NCI-H446 (cell line): ENCODE measurements at regions not wholly inside any gene's neighbourhood (a gene's known extent, or its start where the extent isn't known, plus 50 kb on each side); places are given as distances from the start of the nearest gene placed in this dataset.
A peak's percentile ranks its signal among the peaks of the same experiment; 100 is the strongest.

ENCODE experiments used
- DNase-seq, 2 experiments: peaks; one replicate each; lab custom pipeline; 2025; lab: John Stamatoyannopoulos, UW

DNA sequence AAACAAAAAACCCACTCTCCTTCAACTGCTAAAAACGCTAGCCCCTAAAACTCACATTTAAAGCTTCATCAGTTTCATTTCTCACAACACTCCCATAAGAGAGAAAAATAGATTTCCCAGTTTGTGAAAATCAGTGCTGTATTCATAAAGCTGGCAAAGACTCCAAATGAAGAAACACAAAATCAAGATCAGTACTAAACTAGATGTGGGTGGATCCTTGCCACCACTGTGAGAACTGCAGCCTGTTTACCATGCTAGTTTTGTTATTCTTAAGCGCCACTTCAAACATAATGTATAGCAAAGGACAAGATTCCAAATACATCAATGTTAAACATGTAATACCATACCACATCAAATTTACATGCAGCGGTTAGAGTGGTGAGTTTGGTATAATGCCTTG is 104.5 kb upstream of the CCDC150 start:
- no peak for DNase-seq

DNA sequence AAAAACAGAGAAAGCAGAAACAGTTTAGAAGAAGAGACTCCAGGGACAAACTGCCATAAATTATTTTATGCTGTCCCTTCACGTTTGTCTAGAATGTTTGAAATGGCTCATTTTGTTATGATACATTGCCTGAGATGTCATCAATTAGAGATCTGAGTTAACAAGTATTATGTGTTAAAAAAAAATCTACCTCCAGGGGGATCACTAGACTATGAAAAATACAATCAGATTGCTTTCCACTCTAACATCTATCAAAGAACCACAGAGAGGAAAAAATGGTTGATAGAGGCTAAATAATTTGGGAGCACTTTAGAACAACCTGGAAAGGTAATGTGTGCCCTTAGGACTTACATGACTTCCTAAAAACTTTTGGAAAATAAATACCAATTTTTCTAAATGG is 103.8 kb upstream of the CCDC150 start:
- no peak for DNase-seq

DNA sequence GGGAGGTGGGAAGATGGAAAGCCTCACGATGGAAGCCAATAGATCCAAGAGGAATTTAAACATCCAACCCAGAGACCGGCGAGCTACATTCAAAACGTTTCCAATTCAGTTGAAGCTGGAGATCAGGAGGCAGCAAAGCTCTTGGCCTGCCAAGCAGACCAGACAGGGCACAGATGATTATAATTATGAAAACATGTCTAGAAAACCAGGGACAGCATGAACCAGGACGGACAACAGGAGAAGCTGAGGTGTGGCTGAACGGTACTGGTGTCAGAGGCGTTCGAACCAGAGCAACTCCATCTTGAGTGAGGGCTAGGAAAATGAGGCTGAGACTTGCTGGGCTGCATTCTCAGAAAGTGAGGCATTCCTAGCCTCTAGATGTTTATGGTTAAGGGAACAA is 102.2 kb upstream of the CCDC150 start:
- no peak for DNase-seq

DNA sequence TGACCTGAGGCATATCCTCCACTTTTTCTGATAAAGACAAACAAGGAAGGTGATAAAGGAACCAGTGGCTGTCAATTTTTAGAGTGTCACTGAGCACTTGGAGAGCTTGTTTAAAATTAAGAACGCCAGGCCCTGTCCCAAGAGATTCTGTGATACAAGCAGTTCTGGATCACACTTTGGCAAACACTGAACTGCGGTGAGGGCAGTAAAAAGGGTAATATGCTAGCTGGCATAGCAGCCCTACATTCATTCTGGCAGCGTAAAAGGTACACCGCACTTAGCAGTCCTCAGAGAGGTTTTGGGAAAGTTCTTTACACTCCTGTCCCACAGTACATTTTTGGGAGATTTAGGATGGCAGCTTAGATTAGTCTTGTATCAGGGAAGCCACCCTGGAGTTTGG is 101.3 kb upstream of the CCDC150 start:
- no peak for DNase-seq

DNA sequence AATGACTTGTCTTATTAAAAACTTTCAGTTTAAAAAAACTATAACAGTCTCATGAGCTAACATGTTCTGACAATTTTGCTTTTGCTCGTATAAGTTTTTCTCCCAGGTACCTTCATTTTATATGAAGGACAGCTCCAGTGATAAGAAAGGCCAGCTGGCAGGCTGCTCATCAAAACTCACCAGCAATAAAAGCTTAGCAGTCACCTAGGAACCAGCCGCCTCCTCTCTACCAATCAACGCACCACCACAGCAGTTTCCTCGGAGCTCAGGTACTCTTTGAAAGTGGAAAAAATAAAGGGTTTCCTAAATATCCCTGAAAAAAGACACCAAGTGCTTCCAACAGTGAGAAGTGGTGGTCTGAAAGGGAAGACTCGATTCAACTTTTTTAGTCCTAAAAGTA is 100.9 kb upstream of the CCDC150 start:
- DNase-seq = no peak

DNA sequence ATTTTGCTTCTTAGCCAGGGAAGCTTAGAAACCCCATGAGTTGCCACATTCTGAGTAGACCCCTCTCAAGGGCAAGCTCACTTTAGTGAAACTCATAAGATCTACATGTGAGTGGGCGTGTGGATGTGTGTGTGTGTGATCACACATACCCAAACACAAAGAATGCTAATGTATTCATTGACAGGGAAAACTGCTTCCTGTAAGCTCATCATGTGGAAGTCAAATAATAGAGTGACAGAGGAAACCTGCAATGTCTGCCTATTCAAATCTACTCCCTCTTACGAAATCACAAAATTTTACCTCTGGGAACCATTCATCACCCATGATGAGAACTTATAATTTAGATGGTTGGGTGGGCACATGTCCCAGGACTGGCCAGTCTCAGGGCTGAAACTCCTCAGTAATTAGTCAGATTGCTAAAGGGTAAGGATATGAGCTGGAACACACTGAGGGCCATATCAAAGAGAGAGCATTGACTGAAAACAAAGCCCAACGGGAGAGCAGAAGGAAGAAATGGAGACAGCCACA is 94.5 kb upstream of the CCDC150 start:
- no peak for DNase-seq

DNA sequence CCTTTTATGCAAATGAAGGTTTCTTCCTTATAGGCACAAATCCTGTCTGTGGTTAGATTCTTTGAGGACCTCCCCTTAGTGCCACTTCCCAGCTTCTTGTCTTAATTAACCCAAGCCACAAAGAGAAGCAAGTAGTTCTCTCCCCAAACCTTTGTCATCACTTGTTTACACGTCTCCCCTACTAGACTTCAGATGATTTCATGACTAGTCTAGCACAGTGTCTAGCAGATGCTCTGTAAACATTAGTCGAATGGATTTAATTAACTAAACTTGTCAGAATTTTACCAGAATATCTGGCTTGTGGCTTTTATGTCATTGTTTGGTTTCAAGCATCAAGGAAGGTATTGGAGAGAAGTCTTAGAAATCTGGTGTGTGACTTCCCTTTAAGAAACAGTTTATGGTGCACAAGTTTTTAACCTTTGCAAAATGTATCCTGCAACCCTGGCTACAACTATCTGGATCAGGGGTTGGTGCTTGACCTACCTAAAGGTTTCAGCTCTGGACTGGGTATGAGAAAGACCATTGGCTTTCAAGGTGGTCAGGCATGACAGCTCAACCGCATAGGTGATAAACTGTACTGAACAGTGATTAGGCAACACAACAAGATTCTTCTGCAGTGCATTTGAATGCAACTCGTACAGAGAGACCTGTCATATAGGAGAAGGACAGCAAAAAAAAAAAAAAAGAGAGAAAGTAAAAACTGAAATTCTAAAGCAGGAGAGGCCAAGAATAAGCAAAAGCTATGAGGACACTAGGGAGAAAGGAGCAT is 93.2 kb upstream of the CCDC150 start:
- no peak for DNase-seq

DNA sequence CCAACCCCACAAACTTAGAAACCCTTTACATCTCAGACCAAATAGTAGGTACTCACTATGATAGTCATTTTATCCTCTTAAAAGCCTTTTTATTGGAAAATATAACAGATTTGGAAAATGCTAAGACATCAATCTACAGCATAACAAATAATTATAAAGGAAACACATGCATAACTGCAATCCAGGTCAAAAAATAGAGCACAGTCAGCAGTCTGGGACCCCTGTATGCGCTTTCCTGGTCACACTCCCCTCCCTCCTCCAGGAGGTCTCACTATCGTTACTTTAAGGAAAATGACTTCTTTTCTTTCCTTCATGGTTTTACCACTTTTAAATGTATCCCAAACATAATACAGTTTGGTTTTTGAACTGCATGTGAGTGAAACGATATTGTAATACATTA is 90.5 kb upstream of the CCDC150 start:
- DNase-seq = no peak

DNA sequence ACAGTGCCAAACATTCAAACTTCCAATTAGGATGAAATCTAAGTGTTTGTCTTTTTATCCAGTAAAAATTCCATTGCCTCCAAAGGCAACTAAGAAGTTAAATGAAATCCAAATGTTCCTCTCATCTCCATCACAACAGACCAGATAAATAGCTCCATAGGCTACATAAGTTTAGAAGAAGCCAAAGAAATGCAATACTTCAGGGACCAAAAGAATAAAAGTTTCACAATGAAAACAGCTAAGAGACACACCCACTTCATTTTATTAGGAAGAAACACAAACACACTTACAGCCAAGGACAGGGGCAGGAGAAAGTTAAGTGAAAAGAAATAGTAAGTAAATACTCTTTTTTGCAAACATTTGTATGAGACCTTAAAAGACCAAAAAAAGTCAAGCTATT is 88.5 kb upstream of the CCDC150 start:
- DNase-seq = no peak

DNA sequence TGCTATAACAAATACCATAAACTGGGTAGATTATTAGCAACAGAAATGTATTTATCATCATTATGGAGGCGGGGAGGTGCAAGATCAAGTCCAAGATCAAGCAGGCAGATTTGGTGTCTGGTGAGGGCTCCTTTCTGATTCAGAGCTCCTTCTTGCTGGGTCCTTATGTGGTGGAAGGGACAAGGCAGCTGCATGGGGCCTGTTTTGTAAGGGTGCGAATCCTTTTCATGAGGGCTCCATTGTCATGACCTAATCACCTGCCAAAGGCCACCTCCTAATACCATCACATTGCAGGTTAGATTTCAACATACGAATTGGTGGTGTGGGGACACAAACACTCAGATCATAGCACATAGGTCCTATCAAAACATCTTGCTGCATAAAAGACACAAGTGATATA is 84.4 kb upstream of the CCDC150 start:
- no peak for DNase-seq

DNA sequence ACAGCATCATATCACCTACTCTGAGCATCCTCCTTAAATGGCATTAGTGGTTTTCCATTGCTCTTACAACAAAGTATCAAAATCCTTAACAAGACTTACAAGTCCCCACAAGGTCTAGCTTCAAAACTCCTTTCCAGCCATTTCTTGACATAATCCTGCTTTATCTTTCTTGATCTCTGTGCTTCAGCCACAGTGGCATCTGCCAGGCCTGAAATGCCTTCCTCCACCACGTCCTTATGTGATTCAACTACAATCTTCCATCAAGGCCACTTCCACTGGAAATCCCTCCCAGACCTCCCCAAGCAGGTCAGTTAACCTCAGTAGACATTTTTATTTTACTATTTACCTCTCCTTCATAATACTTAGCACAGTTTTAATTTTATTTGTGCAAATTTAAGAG is 83.8 kb upstream of the CCDC150 start:
- no peak for DNase-seq

DNA sequence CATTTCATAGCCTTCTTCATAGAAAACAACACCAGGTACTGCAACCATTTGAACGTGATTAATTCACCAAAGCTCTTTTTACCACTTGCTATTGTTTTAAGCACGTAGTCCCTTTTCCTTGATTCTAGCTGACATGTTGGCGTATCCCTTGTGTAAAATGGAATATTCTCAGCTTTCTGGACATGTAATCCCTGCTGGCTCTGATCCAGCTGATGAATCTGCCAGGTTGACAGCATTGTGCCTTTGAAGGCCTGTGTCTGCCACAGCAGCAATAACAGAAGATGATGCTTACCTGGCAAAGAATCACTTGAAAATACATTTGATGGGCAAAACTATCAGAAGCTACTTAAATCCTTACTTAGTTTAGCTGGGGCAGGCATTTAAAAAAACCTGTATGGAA is 81.0 kb upstream of the CCDC150 start:
- DNase-seq = peak in 1 of 2 experiments; percentile 26

DNA sequence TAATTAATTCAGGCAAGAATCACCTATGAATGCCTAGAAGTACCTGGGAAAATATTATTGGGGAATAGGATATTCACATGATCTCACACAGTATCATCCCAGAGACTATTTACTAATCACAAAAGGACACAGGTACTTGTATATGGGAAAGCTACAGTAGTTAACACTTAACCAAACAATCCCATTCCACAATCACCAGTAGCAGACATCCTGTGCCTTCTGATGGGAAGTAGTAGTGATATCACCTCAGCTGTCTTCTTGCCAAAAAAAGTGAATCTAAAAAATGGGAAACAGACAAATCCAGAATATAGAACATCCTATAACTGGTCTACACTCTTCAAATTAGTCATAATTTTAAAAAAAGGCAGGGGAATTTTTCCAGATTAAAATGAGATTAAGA is 75.6 kb upstream of the CCDC150 start:
- no peak for DNase-seq

DNA sequence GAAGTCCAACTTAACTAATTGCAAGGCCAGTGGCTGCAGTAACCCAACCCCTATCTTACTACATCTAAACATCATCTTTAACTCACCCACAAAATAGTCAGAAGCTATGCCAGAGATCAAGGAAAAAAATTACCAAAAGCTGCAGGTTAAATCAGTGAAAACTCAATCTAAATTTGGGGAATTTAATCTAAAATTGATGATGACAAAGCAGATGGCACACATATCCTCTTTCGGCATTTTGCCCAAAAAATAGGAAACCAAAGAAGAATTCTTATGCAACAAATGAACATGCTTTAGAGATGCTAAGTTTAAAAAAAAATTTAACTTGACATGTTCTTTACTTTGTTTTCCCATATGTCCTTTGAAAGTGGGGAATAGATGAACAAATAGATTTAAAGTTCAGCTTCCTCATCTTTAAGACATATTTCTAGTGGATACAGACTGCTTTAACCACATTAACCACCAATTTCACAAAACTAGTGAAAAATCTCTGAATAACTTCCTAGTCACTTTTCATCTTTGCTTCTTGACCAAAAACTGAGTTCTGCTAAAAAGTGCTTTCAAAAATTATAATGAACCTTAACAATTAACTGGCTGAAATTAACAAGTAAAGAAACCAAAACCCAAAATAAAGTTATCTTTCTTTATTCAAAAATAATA is 74.3 kb upstream of the CCDC150 start:
- DNase-seq = peak in 1 of 2 experiments; percentile 11

DNA sequence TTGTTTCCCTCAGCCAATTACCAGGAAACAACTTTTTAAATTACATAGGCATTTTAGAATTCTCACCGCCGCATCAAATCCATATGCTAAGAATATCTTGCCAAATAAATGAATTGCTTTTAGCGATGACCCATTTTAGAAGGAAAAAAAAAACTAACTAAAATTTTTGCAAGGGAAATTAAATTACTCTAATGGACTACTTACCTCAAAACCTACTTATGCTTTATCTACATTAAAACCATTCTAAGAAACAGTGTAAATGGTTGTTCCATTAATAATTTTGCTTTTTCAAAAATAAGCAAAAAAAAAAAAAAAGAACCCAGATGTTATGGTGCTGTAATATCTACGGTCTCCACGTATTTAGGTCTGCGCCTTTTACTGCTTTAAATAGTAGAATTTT is 73.5 kb upstream of the CCDC150 start:
- no peak for DNase-seq

DNA sequence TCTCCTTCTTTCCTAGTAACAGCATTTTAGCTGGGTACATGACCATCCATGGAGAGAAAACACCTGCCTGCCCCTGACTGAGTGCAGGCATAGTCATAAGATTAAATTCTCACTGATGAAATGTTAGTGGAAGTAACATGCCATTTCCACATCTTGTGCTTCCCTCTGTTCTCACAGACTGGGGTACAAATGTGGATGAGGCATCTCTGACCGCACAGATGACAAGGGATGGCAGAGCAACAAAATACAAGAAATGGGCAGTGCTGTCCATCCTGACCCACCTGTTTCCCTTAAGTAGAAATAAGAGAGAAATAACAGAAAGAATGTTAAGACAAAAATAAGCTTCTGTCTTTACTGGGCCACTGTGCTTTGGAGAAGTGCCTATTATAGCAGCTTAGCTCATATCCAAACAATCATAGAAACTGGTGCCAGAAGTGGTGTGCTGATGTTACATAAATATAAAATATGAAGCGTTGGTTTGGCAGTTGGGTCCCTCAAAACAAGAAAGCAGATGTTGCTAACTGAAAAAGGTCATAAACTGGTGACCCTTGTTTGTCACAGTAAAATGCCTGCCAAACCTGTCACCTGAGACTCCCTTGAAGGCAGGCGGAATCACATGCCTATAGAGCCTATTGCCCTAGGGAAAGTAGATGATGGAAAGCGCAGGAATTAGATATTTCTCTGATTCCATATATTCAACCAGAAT is 72.4 kb upstream of the CCDC150 start:
- DNase-seq = peak; percentile 7 to 47

DNA sequence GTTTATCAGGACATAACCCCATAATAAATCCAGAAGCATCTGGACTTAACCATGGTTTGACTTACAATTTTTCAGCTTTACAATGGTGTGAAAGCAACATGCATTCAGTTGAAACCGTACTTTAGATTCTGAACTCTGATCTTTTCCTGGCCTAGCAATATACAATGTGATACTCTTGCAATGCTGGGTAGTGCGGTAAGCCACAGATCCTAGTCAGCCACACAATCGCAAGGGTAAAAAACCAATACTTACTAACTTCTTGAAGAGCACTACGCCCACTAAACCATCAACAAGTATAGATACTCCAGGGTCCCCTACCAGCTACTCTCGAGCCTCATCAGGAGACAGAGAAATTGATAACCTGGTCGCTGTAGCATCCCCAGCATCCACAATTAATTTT is 71.0 kb upstream of the CCDC150 start:
- no peak for DNase-seq

DNA sequence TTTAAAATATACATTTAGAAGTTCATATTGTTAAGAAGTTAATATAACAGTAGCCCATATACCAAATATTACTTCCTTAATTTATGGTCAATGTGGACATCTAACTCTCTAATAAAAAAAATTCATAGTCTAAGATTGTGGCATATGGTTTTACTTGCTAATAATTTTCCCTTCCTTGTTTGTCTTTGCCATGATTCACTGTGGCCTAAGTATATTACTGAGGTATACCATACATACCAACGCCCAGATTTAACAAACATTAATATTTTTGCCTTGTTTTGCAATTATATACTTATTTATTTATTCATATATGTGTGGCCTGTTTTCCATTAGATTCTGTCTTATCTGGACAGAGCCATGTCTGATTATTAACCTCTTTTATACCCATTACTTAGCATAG is 54.6 kb upstream of the CCDC150 start:
- no peak for DNase-seq

DNA sequence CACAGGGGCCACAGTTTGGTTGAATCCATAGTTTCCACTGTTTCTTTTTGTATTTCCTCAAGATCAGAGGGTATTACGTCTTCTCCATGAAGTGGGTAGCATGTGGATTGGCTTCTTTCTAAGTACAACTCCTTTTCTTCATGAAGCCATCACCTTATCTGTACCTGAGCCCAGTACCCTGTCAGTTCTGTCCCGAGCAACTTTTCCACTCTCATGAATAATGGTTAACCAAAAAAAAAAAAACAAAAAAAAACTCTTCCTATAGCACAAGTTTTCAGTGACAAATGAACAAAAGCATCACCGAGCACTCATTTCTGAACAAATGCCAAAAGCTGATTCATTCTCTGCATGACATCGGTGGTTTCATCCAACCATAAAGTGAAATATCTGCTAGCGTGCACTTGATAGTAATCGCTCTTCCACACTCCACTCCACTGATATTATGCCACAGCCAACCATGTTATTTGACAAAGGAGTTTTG is 53.0 kb upstream of the CCDC150 start:
- DNase-seq = peak; percentile 73 to 89

DNA sequence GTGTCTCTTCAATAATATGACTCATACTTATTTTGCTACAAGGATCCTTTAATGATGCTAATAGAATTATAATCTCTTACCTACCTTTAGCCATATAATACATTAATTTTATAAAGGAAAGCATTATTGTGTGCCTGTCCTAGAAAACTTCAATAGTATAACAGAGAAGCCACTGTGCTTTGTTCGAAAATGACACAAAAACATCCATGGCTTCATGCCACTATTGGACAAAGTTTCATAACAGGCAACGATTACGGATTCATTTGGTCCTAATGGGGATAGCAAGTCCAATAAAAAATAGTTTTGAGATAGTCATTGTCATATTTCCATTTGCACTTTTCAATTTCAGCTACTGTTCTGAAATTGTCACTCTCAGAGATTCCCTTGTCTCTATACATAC is 52.5 kb upstream of the CCDC150 start:
- no peak for DNase-seq

DNA sequence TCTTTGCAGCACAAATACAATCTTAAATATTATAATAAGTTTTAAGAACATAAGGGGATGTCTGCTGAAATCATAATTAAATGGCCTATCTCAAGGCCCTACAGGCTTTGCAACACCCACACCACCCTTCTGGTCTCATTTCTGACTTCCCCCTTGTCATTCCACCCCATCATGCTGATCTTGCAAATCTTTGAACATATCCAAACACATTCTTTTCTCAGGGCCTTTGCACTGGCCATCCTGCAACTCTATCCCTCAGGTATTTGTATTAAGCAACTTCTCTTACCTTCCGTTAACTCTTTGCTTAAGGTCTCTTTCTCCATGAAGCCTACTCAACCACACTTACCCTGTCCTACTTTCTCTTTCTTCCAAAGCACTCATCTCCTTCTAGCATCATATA is 51.8 kb upstream of the CCDC150 start:
- no peak for DNase-seq

DNA sequence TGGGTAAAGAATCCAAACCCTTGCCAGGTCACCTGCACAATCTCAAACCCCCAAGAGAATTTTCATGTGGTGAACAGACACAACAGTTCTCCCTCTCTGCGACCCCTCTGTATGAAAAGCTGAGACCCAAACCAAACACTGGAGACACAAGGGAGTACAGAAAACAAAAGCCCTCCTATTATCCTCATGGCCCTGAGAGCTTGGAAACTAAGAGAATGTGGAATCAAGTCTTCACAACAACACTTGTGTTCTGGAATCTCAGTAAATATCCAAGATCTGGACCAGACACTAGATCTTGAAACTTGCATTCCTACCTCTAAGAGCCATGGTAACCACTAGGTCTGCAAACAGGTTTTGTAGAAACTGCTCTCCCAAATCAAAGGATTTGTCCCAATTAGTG is 50.1 kb upstream of the CCDC150 start:
- DNase-seq = no peak
